ENCODE measurements at regions not wholly inside any gene's neighbourhood (a gene's known extent, or its start where the extent isn't known, plus 50 kb on each side); places are given as distances from the start of the nearest gene placed in this dataset.

- Histone ChIP-seq H3K4me1 (ENCODE audit: control insufficient read depth in 5 of 5, insufficient read depth in 5 of 5, low read length in 5 of 5) (no peaks in the 10 kb centered on the region), H3K27me3 (ENCODE audit: control insufficient read depth in 5 of 5, insufficient read depth in 4 of 5, low read length in 5 of 5) (no peaks in the 10 kb centered on the region), H3K9me3 (ENCODE audit: control insufficient read depth in 5 of 5, low read length in 5 of 5) (peaks cover 0 to 4% (median 0%) of the 10 kb centered on the region in 5 donors)
Measured at GRCh38 chr9:89254058-89254772, 56.8 kb upstream of the CKS2 start.

GRCh38 chr9:89254773-89255125, 56.2 kb upstream of the CKS2 start:
- Histone ChIP-seq H3K9ac (ENCODE audit: low read length in 5 of 5) (no peak overlapping the region), H3K27me3 (ENCODE audit: control insufficient read depth in 5 of 5, insufficient read depth in 4 of 5, low read length in 5 of 5) (no peaks in the 10 kb centered on the region), H3K36me3 (ENCODE audit: control insufficient read depth in 5 of 5, insufficient read depth in 5 of 5, low read length in 5 of 5) (no peaks in the 10 kb centered on the region), H3K27ac (ENCODE audit: low read depth, low read length) (no peak overlapping the region), H3K4me3 (ENCODE audit: low read depth in 1 of 5, low read length in 5 of 5) (no peak overlapping the region), H3K9me3 (ENCODE audit: control insufficient read depth in 5 of 5, low read length in 5 of 5) (peaks cover 0 to 4% (median 0%) of the 10 kb centered on the region in 5 donors), H3K4me1 (ENCODE audit: control insufficient read depth in 5 of 5, insufficient read depth in 5 of 5, low read length in 5 of 5) (no peaks in the 10 kb centered on the region)

More at GRCh38 chr9:89254058-89254772, 56.8 kb upstream of the CKS2 start:
- H3K4me3 ChIP-seq (ENCODE audit: low read depth in 1 of 5, low read length in 5 of 5) = no peak overlapping the region
- H3K36me3 ChIP-seq (ENCODE audit: control insufficient read depth in 5 of 5, insufficient read depth in 5 of 5, low read length in 5 of 5) = no peaks in the 10 kb centered on the region
- H3K27ac ChIP-seq (ENCODE audit: low read depth, low read length) = no peak overlapping the region
- H3K9ac ChIP-seq (ENCODE audit: low read length in 5 of 5) = no peak overlapping the region

DNA sequence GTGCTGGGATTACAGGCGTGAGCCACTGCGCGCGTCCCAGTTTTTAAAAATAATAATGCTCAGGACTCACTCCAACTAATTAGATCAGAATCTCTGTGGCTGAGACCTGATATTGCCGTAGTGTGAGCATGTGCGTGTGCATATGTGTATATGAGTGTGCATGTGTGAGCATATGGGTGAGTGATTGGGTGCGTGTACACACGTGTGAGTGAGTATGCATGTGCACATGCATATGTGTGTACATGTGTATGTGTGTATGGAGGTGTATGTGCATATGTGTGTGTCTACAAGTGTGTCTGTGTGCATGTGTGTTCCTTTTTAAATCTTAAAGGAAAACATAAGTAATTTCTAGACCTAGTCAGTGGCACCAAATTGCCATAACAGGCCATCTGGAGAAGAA, 54.8 kb upstream of the CKS2 start:
- Histone ChIP-seq H3K27ac (ENCODE audit: low read depth, low read length) (no peak overlapping the region), H3K36me3 (ENCODE audit: control insufficient read depth in 5 of 5, insufficient read depth in 5 of 5, low read length in 5 of 5) (no peaks in the 10 kb centered on the region), H3K27me3 (ENCODE audit: control insufficient read depth in 5 of 5, insufficient read depth in 4 of 5, low read length in 5 of 5) (no peaks in the 10 kb centered on the region), H3K4me1 (ENCODE audit: control insufficient read depth in 5 of 5, insufficient read depth in 5 of 5, low read length in 5 of 5) (no peaks in the 10 kb centered on the region), H3K9ac (ENCODE audit: low read length in 5 of 5) (no peak overlapping the region), H3K4me3 (ENCODE audit: low read depth in 1 of 5, low read length in 5 of 5) (no peak overlapping the region), H3K9me3 (ENCODE audit: control insufficient read depth in 5 of 5, low read length in 5 of 5) (peaks cover 0 to 4% (median 0%) of the 10 kb centered on the region in 5 donors)

DNA sequence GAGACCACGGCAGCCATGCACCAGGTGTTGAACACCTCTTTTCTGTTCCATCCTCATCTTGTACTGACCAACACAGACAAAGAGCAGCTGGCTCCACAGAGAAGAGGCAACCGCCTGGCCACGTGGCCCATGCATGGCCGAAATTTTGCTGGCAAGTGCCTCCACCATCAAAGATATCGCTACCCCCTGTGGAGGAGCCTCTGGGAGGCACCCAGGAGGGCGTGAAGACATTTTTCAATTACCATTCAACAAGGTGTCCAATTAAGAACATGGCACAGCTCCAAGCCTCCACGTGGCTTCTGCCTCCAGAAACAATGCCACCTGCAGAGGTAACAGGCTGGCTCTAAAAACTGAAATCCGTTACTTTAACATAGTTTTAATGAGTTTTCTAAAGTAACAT, 54.4 kb upstream of the CKS2 start:
- H3K9me3 ChIP-seq (ENCODE audit: control insufficient read depth in 5 of 5, low read length in 5 of 5) = peaks cover 0 to 4% (median 0%) of the 10 kb centered on the region in 5 donors
- H3K4me1 ChIP-seq (ENCODE audit: control insufficient read depth in 5 of 5, insufficient read depth in 5 of 5, low read length in 5 of 5) = no peaks in the 10 kb centered on the region
- H3K4me3 ChIP-seq (ENCODE audit: low read depth in 1 of 5, low read length in 5 of 5) = no peak overlapping the region
- no peak overlapping the region for H3K27ac ChIP-seq (ENCODE audit: low read depth, low read length)
- no peaks in the 10 kb centered on the region for H3K36me3 ChIP-seq (ENCODE audit: control insufficient read depth in 5 of 5, insufficient read depth in 5 of 5, low read length in 5 of 5)
- no peaks in the 10 kb centered on the region for H3K27me3 ChIP-seq (ENCODE audit: control insufficient read depth in 5 of 5, insufficient read depth in 4 of 5, low read length in 5 of 5)
- H3K9ac ChIP-seq (ENCODE audit: low read length in 5 of 5) = no peak overlapping the region

DNA sequence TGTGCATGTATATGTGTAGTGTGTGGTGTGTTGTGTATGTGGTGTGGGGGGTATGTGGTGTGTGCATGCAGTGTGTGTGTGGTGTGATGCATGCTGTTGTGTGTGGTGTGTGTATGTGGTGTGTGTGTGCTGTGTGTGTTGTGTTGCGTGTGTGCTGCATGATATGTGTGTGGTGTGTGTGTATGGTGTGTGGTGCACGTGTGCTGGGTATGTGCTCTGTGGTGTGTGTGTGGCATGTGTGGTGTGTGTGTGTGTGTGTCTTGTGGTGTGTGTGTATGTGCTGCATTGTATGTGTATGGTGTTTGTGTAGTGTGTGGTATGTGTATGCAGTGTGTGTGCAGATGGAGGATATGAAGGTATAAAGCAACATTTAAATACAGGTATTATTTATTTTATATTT, 50.5 kb upstream of the CKS2 start:
- H3K9ac ChIP-seq (ENCODE audit: low read length in 5 of 5) = no peak overlapping the region

More for the DNA sequence above, 50.5 kb upstream of the CKS2 start:
- no peaks in the 10 kb centered on the region for H3K27me3 ChIP-seq (ENCODE audit: control insufficient read depth in 5 of 5, insufficient read depth in 4 of 5, low read length in 5 of 5)
- no peaks in the 10 kb centered on the region for H3K36me3 ChIP-seq (ENCODE audit: control insufficient read depth in 5 of 5, insufficient read depth in 5 of 5, low read length in 5 of 5)
- H3K4me1 ChIP-seq (ENCODE audit: control insufficient read depth in 5 of 5, insufficient read depth in 5 of 5, low read length in 5 of 5) = no peaks in the 10 kb centered on the region
- H3K27ac ChIP-seq (ENCODE audit: low read depth, low read length) = no peak overlapping the region
- H3K9me3 ChIP-seq (ENCODE audit: control insufficient read depth in 5 of 5, low read length in 5 of 5) = no peaks in the 10 kb centered on the region
- H3K4me3 ChIP-seq (ENCODE audit: low read depth in 1 of 5, low read length in 5 of 5) = no peak overlapping the region

Measured in subcutaneous abdominal adipose tissue (tissue), 5 donors.